ENCODE measurements at regions not wholly inside any gene's neighbourhood (a gene's known extent, or its start where the extent isn't known, plus 50 kb on each side); places are given as distances from the start of the nearest gene placed in this dataset.

- TF ChIP-seq EZH2phosphoT487 (IDR thresholded peaks at IDR 0.05; ENCODE audit: borderline replicate concordance) (no peak), CTCF (conservative IDR thresholded peaks at IDR 0.05; ENCODE audit: low read length) (no peak)
These were observed 170.3 kb downstream of the ERCC6L2 start for GRCh38 chr9:96045811-96046210.

All from Loucy (cell line).